Gastrocnemius medialis (tissue), 4 donors: ENCODE measurements at regions not wholly inside any gene's neighbourhood (a gene's known extent, or its start where the extent isn't known, plus 50 kb on each side); places are given as distances from the start of the nearest gene placed in this dataset.

Source experiments
- CTCF ChIP-seq, 5 experiments: fragments of 450-650 bp in 3 of 5; fragments of 200-600 bp in 2 of 5; sonication (generic) in 2 of 5; IDR thresholded peaks in 4 of 5; conservative IDR thresholded peaks in 1 of 5; 1 replicate in 4 of 5; 2 replicates in 1 of 5; pipeline ENCODE4 v1.5.1; 2016 to 2019; ENCODE audit warnings: antibody characterized with exemption in 5 of 5, mild to moderate bottlenecking in 3 of 5, moderate library complexity in 3 of 5
- POLR2A ChIP-seq, 2 donors: fragments of 450-650 bp; IDR thresholded peaks; one replicate each; pipeline ENCODE4 v1.6.1; 2017; ENCODE audit warnings: antibody characterized with exemption in 2 of 2, mild to moderate bottlenecking in 2 of 2, moderate library complexity in 2 of 2

GRCh38 chr15:69767191-69767590 is 314.6 kb downstream of the RPLP1 start:
- TF ChIP-seq CTCF (IDR thresholded peaks at IDR 0.05 in 4 of 5, conservative IDR thresholded peaks at IDR 0.05 in 1 of 5) (no peak), POLR2A (IDR thresholded peaks at IDR 0.05) (no peak)
